IMR-90 (cell line): ENCODE measurements at regions not wholly inside any gene's neighbourhood (a gene's known extent, or its start where the extent isn't known, plus 50 kb on each side); places are given as distances from the start of the nearest gene placed in this dataset.

Experiments
- MXI1 ChIP-seq: IDR thresholded peaks from 2 replicates; pipeline ENCODE4 v1.6.1; 2012; ENCODE audit warnings: low read depth, mild to moderate bottlenecking, low read length, moderate library complexity, borderline replicate concordance
- POLR2A ChIP-seq: IDR thresholded peaks from 2 replicates; pipeline ENCODE4 v1.6.1; 2012; ENCODE audit warnings: mild to moderate bottlenecking, low read depth, low read length
- TF ChIP-seq, protein P1 (sequence below): conservative IDR thresholded peaks from 2 replicates; pipeline ENCODE4 v1.5.1; 2012; ENCODE audit warnings: mild to moderate bottlenecking, low read depth, low read length, improper control_type of control experiment

DNA sequence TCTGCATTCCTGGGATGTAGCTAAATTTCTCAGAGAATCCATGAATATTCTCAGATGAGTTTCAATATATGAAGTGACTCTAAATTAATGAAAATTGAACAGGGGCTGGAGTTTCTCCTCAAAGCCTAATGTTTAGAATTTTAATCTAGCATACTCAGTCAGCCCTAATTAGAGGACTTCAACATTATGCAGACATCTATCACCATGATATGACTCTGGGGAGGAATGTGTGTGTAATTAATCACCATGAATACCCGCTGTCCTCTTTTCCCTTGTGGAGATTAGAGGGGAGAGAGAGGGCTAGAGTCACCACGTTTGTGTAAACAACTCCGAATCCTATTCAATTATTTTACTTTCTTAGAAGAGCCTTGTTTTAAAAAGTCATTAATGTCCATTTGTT lies 698.6 kb upstream of the MDGA2 start:
- TF ChIP-seq MXI1 (no peak), POLR2A (no peak)
- TF ChIP-seq, protein P1, sequence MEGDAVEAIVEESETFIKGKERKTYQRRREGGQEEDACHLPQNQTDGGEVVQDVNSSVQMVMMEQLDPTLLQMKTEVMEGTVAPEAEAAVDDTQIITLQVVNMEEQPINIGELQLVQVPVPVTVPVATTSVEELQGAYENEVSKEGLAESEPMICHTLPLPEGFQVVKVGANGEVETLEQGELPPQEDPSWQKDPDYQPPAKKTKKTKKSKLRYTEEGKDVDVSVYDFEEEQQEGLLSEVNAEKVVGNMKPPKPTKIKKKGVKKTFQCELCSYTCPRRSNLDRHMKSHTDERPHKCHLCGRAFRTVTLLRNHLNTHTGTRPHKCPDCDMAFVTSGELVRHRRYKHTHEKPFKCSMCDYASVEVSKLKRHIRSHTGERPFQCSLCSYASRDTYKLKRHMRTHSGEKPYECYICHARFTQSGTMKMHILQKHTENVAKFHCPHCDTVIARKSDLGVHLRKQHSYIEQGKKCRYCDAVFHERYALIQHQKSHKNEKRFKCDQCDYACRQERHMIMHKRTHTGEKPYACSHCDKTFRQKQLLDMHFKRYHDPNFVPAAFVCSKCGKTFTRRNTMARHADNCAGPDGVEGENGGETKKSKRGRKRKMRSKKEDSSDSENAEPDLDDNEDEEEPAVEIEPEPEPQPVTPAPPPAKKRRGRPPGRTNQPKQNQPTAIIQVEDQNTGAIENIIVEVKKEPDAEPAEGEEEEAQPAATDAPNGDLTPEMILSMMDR: no peak
